ENCODE measurements at regions not wholly inside any gene's neighbourhood (a gene's known extent, or its start where the extent isn't known, plus 50 kb on each side); places are given as distances from the start of the nearest gene placed in this dataset.

DNA sequence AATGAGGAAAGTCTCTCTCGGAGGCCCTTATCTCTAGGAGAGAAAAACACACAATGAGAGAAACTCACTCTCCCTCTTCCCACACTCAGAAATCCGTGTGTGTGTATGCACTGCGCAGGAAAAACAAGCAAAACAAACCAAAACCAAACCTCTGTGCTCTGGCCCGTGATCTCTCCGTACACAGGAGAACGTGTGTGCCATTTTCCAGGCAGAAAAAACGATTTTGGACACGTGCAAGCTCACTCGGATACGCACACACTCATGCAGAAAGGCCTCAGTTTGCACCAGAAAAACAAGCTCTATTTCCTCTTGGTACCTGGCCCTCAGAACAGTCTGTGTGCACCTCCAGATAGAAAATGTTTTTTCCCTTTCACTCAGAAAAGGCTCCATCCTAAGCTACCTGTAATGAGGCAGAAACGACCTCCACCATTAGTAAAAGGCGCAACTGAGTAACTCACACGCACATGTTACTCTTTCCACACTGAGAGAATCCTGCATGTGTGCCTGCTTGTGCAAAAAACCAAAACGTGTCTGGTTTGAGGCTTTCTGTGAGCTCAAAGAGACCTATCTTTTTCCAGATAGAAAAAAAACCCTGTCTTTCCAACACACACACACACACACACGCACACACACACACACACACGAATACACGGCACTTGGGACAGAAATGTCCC lies 99.2 kb downstream of the EDN3 start:
- Histone ChIP-seq H3K9me3 (ENCODE audit: control insufficient read depth, low read depth, low read length) (no peaks in the 10 kb centered on the region), H3K27me3 (ENCODE audit: insufficient read depth, low read length) (peaks cover 5% of the 10 kb centered on the region; the same call in 1 of the 2 replicates), H3K23ac (ENCODE audit: insufficient read length, low read depth, low read length) (no peak overlapping the region), H4K5ac (ENCODE audit: insufficient read length, low read depth, low read length) (no peak overlapping the region), H2BK120ac (ENCODE audit: low read depth, low read length, poor library complexity, severe bottlenecking) (no peak overlapping the region), H3K23me2 (ENCODE audit: insufficient read length, low read depth, low read length, poor library complexity, severe bottlenecking) (peaks cover 8% of the 10 kb centered on the region), H3K4ac (ENCODE audit: low read depth, low read length) (no peak overlapping the region), H2AFZ (ENCODE audit: low read length) (no peak overlapping the region), H3K4me1 (ENCODE audit: insufficient read depth, low read length) (no peaks in the 10 kb centered on the region), H3K14ac (ENCODE audit: insufficient read depth, low read length) (no peak overlapping the region), H3K4me2 (ENCODE audit: insufficient read depth, insufficient read length, low read length) (no peak overlapping the region), H4K8ac (replicated peaks; ENCODE audit: insufficient read length, low read depth, low read length) (no peak overlapping the region), H3T11ph (ENCODE audit: low read length) (no peak overlapping the region), H3K79me2 (ENCODE audit: insufficient read depth, low read length) (no peaks in the 10 kb centered on the region), H3K56ac (ENCODE audit: insufficient read length, low read depth, low read length) (no peak overlapping the region), H3K27ac (ENCODE audit: insufficient read length, low read depth, low read length) (no peak overlapping the region), H3K18ac (ENCODE audit: insufficient read length, low read depth, low read length) (no peak overlapping the region), H3K9ac (ENCODE audit: extremely low read depth, insufficient read length, low read length) (no peak overlapping the region), H2BK20ac (ENCODE audit: low read depth, low read length, poor library complexity, severe bottlenecking) (no peak overlapping the region), H2AK5ac (ENCODE audit: insufficient read length, low read length) (no peak overlapping the region), H2BK12ac (ENCODE audit: insufficient read length, low read depth, low read length) (no peak overlapping the region), H2BK5ac (ENCODE audit: insufficient read length, low read length) (no peak overlapping the region), H4K20me1 (ENCODE audit: control insufficient read depth, insufficient read depth, insufficient read length) (no peaks in the 10 kb centered on the region), H2BK15ac (ENCODE audit: low read depth, low read length) (no peak overlapping the region), H3K79me1 (ENCODE audit: insufficient read depth, low read depth, low read length, poor library complexity, severe bottlenecking) (no peaks in the 10 kb centered on the region), H4K91ac (ENCODE audit: insufficient read length, low read depth, low read length) (no peak overlapping the region)
- Mint-ChIP-seq H3K9me3 (no peaks in the 10 kb centered on the region), H3K4me1 (peaks cover 6 to 7% of the 10 kb centered on the region in 2 experiments), H3K36me3 (ENCODE audit: insufficient read depth in 1 of 3, low read depth in 3 of 3) (no peaks in the 10 kb centered on the region), H3K4me3 (no peak overlapping the region), H3K27ac (no peak overlapping the region), H3K27me3 (ENCODE audit: low read depth) (peaks cover 12% of the 10 kb centered on the region)
- no peak for TF ChIP-seq CTCF (conservative IDR thresholded peaks at IDR 0.05)
- WGBS (ENCODE audit: extremely low coverage, insufficient read length, low lambda C conversion rate): no CpG with 5 or more reads among the region's 17 CpGs
- no peak for DNase-seq

Data from H9 (cell line).